ENCODE measurements at regions not wholly inside any gene's neighbourhood (a gene's known extent, or its start where the extent isn't known, plus 50 kb on each side); places are given as distances from the start of the nearest gene placed in this dataset.

GRCh38 chr7:46191296-46191695, 270.2 kb upstream of the IGFBP3 start:
- TF ChIP-seq TAF1 (IDR thresholded peaks at IDR 0.05; ENCODE audit: low read depth, low read length) (no peak), POLR2AphosphoS5 (IDR thresholded peaks at IDR 0.05; ENCODE audit: low read depth, low read length) (no peak)
